ENCODE measurements at regions not wholly inside any gene's neighbourhood (a gene's known extent, or its start where the extent isn't known, plus 50 kb on each side); places are given as distances from the start of the nearest gene placed in this dataset.
A peak's percentile ranks its signal among the peaks of the same experiment; 100 is the strongest.

GRCh38 chr11:131235328-131236298, 134.8 kb upstream of the NTM start:
- DNase-seq (ENCODE audit: extremely low read depth, low read depth) = no peak
- no peak for TF ChIP-seq CTCF (IDR thresholded peaks at IDR 0.05; ENCODE audit: low read depth, low read length, missing control alignments)
- no peak overlapping the region for H3K4me3 ChIP-seq (replicated peaks; ENCODE audit: low read depth, low read length)

- no peak for DNase-seq (ENCODE audit: extremely low read depth, low read depth)
- TF ChIP-seq CTCF (IDR thresholded peaks at IDR 0.05; ENCODE audit: low read depth, low read length, missing control alignments) = no peak
- H3K4me3 ChIP-seq (replicated peaks; ENCODE audit: low read depth, low read length) = no peak overlapping the region
Measured at GRCh38 chr11:131240421-131240820, 130.0 kb upstream of the NTM start.

GRCh38 chr11:131242476-131243000, 127.9 kb upstream of the NTM start:
- DNase-seq (ENCODE audit: extremely low read depth, low read depth) = no peak
- no peak for TF ChIP-seq CTCF (IDR thresholded peaks at IDR 0.05; ENCODE audit: low read depth, low read length, missing control alignments)
- no peak overlapping the region for H3K4me3 ChIP-seq (replicated peaks; ENCODE audit: low read depth, low read length)

- TF ChIP-seq CTCF (IDR thresholded peaks at IDR 0.05; ENCODE audit: low read depth, low read length, missing control alignments) = no peak
- no peak overlapping the region for H3K4me3 ChIP-seq (replicated peaks; ENCODE audit: low read depth, low read length)
- no peak for DNase-seq (ENCODE audit: extremely low read depth, low read depth)
Measured at GRCh38 chr11:131246156-131246555, 124.3 kb upstream of the NTM start.

GRCh38 chr11:131246663-131247062, 123.8 kb upstream of the NTM start:
- H3K4me3 ChIP-seq (replicated peaks; ENCODE audit: low read depth, low read length) = no peak overlapping the region
- TF ChIP-seq CTCF (IDR thresholded peaks at IDR 0.05; ENCODE audit: low read depth, low read length, missing control alignments) = peak; percentile 42
- no peak for DNase-seq (ENCODE audit: extremely low read depth, low read depth)

- no peak overlapping the region for H3K4me3 ChIP-seq (replicated peaks; ENCODE audit: low read depth, low read length)
- no peak for DNase-seq (ENCODE audit: extremely low read depth, low read depth)
- no peak for TF ChIP-seq CTCF (IDR thresholded peaks at IDR 0.05; ENCODE audit: low read depth, low read length, missing control alignments)
Measured at GRCh38 chr11:131248588-131248987, 121.8 kb upstream of the NTM start.
